Hippocampal formation (tissue), 2 donors: ENCODE measurements at regions not wholly inside any gene's neighbourhood (a gene's known extent, or its start where the extent isn't known, plus 50 kb on each side); places are given as distances from the start of the nearest gene placed in this dataset.
A peak's percentile ranks its signal among the peaks of the same experiment; 100 is the strongest.

Source experiments
- DNase-seq, 2 donors: peaks; one replicate each; lab custom pipeline; 2025; lab: John Stamatoyannopoulos, UW

GRCh38 chr4:167492007-167492406, 257.7 kb upstream of the SPOCK3 start:
- DNase-seq = no peak

- no peak for DNase-seq
Measured at GRCh38 chr4:167509551-167509950, 275.3 kb upstream of the SPOCK3 start.

GRCh38 chr4:167524091-167524490, 289.8 kb upstream of the SPOCK3 start:
- no peak for DNase-seq

- DNase-seq = no peak
Measured at GRCh38 chr4:167537761-167538160, 303.5 kb upstream of the SPOCK3 start.

GRCh38 chr4:167541286-167541685, 307.0 kb upstream of the SPOCK3 start:
- DNase-seq = no peak

GRCh38 chr4:167544391-167544790, 310.1 kb upstream of the SPOCK3 start:
- no peak for DNase-seq

- no peak for DNase-seq
Measured at GRCh38 chr4:167550021-167550420, 315.7 kb upstream of the SPOCK3 start.

- DNase-seq = no peak
Measured at GRCh38 chr4:167555338-167556022, 321.2 kb upstream of the SPOCK3 start.

GRCh38 chr4:167578906-167579305, 344.6 kb upstream of the SPOCK3 start:
- no peak for DNase-seq

- no peak for DNase-seq
Measured at GRCh38 chr4:167581449-167581965, 347.2 kb upstream of the SPOCK3 start.

GRCh38 chr4:167587361-167587760, 353.1 kb upstream of the SPOCK3 start:
- no peak for DNase-seq

GRCh38 chr4:167595898-167596297, 361.6 kb upstream of the SPOCK3 start:
- DNase-seq = no peak

GRCh38 chr4:167602157-167602556, 367.9 kb upstream of the SPOCK3 start:
- DNase-seq = no peak

GRCh38 chr4:167606551-167606950, 372.3 kb upstream of the SPOCK3 start:
- DNase-seq = no peak

GRCh38 chr4:167613381-167613780, 379.1 kb upstream of the SPOCK3 start:
- DNase-seq = no peak

GRCh38 chr4:167614866-167615265, 380.6 kb upstream of the SPOCK3 start:
- no peak for DNase-seq

GRCh38 chr4:167616476-167616875, 382.2 kb upstream of the SPOCK3 start:
- no peak for DNase-seq

- DNase-seq = peak; percentile 52 to 62
Measured at GRCh38 chr4:167622481-167623240, 388.4 kb upstream of the SPOCK3 start.

GRCh38 chr4:167623241-167623572, 388.9 kb upstream of the SPOCK3 start:
- no peak for DNase-seq

GRCh38 chr4:167629272-167629671, 395.0 kb upstream of the SPOCK3 start:
- no peak for DNase-seq

GRCh38 chr4:167642250-167642649, 408.0 kb upstream of the SPOCK3 start:
- DNase-seq = no peak

GRCh38 chr4:167645358-167645757, 411.1 kb upstream of the SPOCK3 start:
- DNase-seq = no peak

- DNase-seq = no peak
Measured at GRCh38 chr4:167652267-167652666, 418.0 kb upstream of the SPOCK3 start.
